ENCODE measurements at regions not wholly inside any gene's neighbourhood (a gene's known extent, or its start where the extent isn't known, plus 50 kb on each side); places are given as distances from the start of the nearest gene placed in this dataset.

GRCh38 chr2:21299411-21299810 lies 175.6 kb downstream of the TDRD15 start:
- H3K9me3 Mint-ChIP-seq: peaks cover 0 to 9% (median 0%) of the 10 kb centered on the region in 9 donors
- peaks cover 0 to 9% (median 5%) of the 10 kb centered on the region in 5 donors for H3K27me3 Mint-ChIP-seq
- no peaks in the 10 kb centered on the region for H3K36me3 Mint-ChIP-seq
- ATAC-seq (no peak), DNase-seq (no peak)
- POLR2A ChIA-PET: no interaction called here
- no peak overlapping the region for H3K4me3 Mint-ChIP-seq
- H3K4me1 Mint-ChIP-seq: no peaks in the 10 kb centered on the region
- H3K27ac Mint-ChIP-seq: no peak overlapping the region

GRCh38 chr2:21301871-21302455 lies 178.2 kb downstream of the TDRD15 start:
- no peaks in the 10 kb centered on the region for H3K4me1 Mint-ChIP-seq
- ATAC-seq (no peak), DNase-seq (no peak)
- H3K9me3 Mint-ChIP-seq: peaks cover 0 to 7% (median 0%) of the 10 kb centered on the region in 9 donors
- peaks cover 0 to 9% (median 3%) of the 10 kb centered on the region in 5 donors for H3K27me3 Mint-ChIP-seq
- no peaks in the 10 kb centered on the region for H3K36me3 Mint-ChIP-seq
- no peak overlapping the region for H3K4me3 Mint-ChIP-seq
- POLR2A ChIA-PET: no interaction called here
- H3K27ac Mint-ChIP-seq: no peak overlapping the region

- H3K27me3 Mint-ChIP-seq: no peaks in the 10 kb centered on the region
- no peaks in the 10 kb centered on the region for H3K4me1 Mint-ChIP-seq
- no peak overlapping the region for H3K27ac Mint-ChIP-seq
- H3K36me3 Mint-ChIP-seq: no peaks in the 10 kb centered on the region
- H3K9me3 Mint-ChIP-seq: no peaks in the 10 kb centered on the region
- no peak for DNase-seq
- POLR2A ChIA-PET: no interaction called here
- H3K4me3 Mint-ChIP-seq: no peak overlapping the region
- ATAC-seq: no peak
These were observed 180.1 kb downstream of the TDRD15 start for GRCh38 chr2:21303876-21304275.

GRCh38 chr2:21305581-21305980 lies 181.8 kb downstream of the TDRD15 start:
- DNase-seq (no peak), ATAC-seq (no peak)
- Mint-ChIP-seq H3K27me3 (no peaks in the 10 kb centered on the region), H3K4me3 (no peak overlapping the region), H3K4me1 (no peaks in the 10 kb centered on the region), H3K9me3 (no peaks in the 10 kb centered on the region), H3K36me3 (no peaks in the 10 kb centered on the region), H3K27ac (no peak overlapping the region)
- POLR2A ChIA-PET: no interaction called here

- DNase-seq (no peak), ATAC-seq (no peak)
- H3K4me1 Mint-ChIP-seq: no peaks in the 10 kb centered on the region
- H3K27ac Mint-ChIP-seq: no peak overlapping the region
- H3K4me3 Mint-ChIP-seq: no peak overlapping the region
- POLR2A ChIA-PET: no interaction called here
- H3K36me3 Mint-ChIP-seq: no peaks in the 10 kb centered on the region
- H3K9me3 Mint-ChIP-seq: no peaks in the 10 kb centered on the region
- H3K27me3 Mint-ChIP-seq: no peaks in the 10 kb centered on the region
These were observed 182.5 kb downstream of the TDRD15 start for GRCh38 chr2:21306235-21306634.

GRCh38 chr2:21307037-21307436 lies 183.3 kb downstream of the TDRD15 start:
- H3K4me1 Mint-ChIP-seq: no peaks in the 10 kb centered on the region
- H3K4me3 Mint-ChIP-seq: no peak overlapping the region
- H3K36me3 Mint-ChIP-seq: no peaks in the 10 kb centered on the region
- H3K27me3 Mint-ChIP-seq: peaks cover 0 to 2% (median 0%) of the 10 kb centered on the region in 5 donors
- no peak overlapping the region for H3K27ac Mint-ChIP-seq
- no peak for ATAC-seq
- no peaks in the 10 kb centered on the region for H3K9me3 Mint-ChIP-seq
- no peak for DNase-seq
- POLR2A ChIA-PET: no interaction called here

- H3K9me3 Mint-ChIP-seq: peaks cover 0 to 2% (median 0%) of the 10 kb centered on the region in 9 donors
- POLR2A ChIA-PET: no interaction called here
- H3K4me1 Mint-ChIP-seq: no peaks in the 10 kb centered on the region
- H3K4me3 Mint-ChIP-seq: no peak overlapping the region
- ATAC-seq (no peak), DNase-seq (no peak)
- peaks cover 0 to 3% (median 0%) of the 10 kb centered on the region in 5 donors for H3K27me3 Mint-ChIP-seq
- no peaks in the 10 kb centered on the region for H3K36me3 Mint-ChIP-seq
- no peak overlapping the region for H3K27ac Mint-ChIP-seq
These were observed 186.7 kb downstream of the TDRD15 start for GRCh38 chr2:21310493-21310892.

- H3K27ac Mint-ChIP-seq: no peak overlapping the region
These were observed 190.6 kb downstream of the TDRD15 start for GRCh38 chr2:21314322-21314835.

GRCh38 chr2:21317131-21317530 lies 193.4 kb downstream of the TDRD15 start:
- DNase-seq: peak in 3 of 10 donors; percentile 1 to 11 (median 3)
- POLR2A ChIA-PET: no interaction called here
- ATAC-seq: no peak

More at GRCh38 chr2:21314322-21314835, 190.6 kb downstream of the TDRD15 start:
- no peak overlapping the region for H3K4me3 Mint-ChIP-seq
- POLR2A ChIA-PET: no interaction called here
- no peaks in the 10 kb centered on the region for H3K4me1 Mint-ChIP-seq
- ATAC-seq: no peak
- peaks cover 0 to 12% (median 3%) of the 10 kb centered on the region in 5 donors for H3K27me3 Mint-ChIP-seq
- DNase-seq: no peak
- H3K36me3 Mint-ChIP-seq: no peaks in the 10 kb centered on the region
- peaks cover 0 to 2% (median 0%) of the 10 kb centered on the region in 9 donors for H3K9me3 Mint-ChIP-seq

GRCh38 chr2:21318263-21318662 lies 194.5 kb downstream of the TDRD15 start:
- H3K27me3 Mint-ChIP-seq: peaks cover 0 to 12% (median 0%) of the 10 kb centered on the region in 5 donors
- no peak overlapping the region for H3K4me3 Mint-ChIP-seq
- ATAC-seq (no peak), DNase-seq (no peak)
- no peaks in the 10 kb centered on the region for H3K4me1 Mint-ChIP-seq
- H3K36me3 Mint-ChIP-seq: no peaks in the 10 kb centered on the region
- peaks cover 0 to 4% (median 0%) of the 10 kb centered on the region in 9 donors for H3K9me3 Mint-ChIP-seq
- POLR2A ChIA-PET: no interaction called here
- H3K27ac Mint-ChIP-seq: no peak overlapping the region

More at GRCh38 chr2:21317131-21317530, 193.4 kb downstream of the TDRD15 start:
- H3K4me3 Mint-ChIP-seq: no peak overlapping the region
- peaks cover 0 to 2% (median 0%) of the 10 kb centered on the region in 9 donors for H3K9me3 Mint-ChIP-seq
- H3K27ac Mint-ChIP-seq: no peak overlapping the region
- no peaks in the 10 kb centered on the region for H3K4me1 Mint-ChIP-seq
- H3K36me3 Mint-ChIP-seq: no peaks in the 10 kb centered on the region
- peaks cover 0 to 12% (median 1%) of the 10 kb centered on the region in 5 donors for H3K27me3 Mint-ChIP-seq

- POLR2A ChIA-PET: no interaction called here
These were observed 202.4 kb downstream of the TDRD15 start for GRCh38 chr2:21326152-21326551.

GRCh38 chr2:21328177-21328576 lies 204.4 kb downstream of the TDRD15 start:
- DNase-seq (no peak), ATAC-seq (no peak)
- H3K36me3 Mint-ChIP-seq: no peaks in the 10 kb centered on the region
- H3K4me3 Mint-ChIP-seq: no peak overlapping the region
- H3K9me3 Mint-ChIP-seq: peaks cover 0 to 18% (median 3%) of the 10 kb centered on the region in 9 donors
- peaks cover 0 to 22% (median 1%) of the 10 kb centered on the region in 5 donors for H3K27me3 Mint-ChIP-seq
- H3K4me1 Mint-ChIP-seq: no peaks in the 10 kb centered on the region
- POLR2A ChIA-PET: no interaction called here
- no peak overlapping the region for H3K27ac Mint-ChIP-seq

More at GRCh38 chr2:21326152-21326551, 202.4 kb downstream of the TDRD15 start:
- ATAC-seq: no peak
- Mint-ChIP-seq H3K27me3 (peaks cover 0 to 22% (median 1%) of the 10 kb centered on the region in 5 donors), H3K27ac (no peak overlapping the region), H3K36me3 (no peaks in the 10 kb centered on the region), H3K4me1 (no peaks in the 10 kb centered on the region), H3K9me3 (peaks cover 0 to 18% (median 5%) of the 10 kb centered on the region in 9 donors), H3K4me3 (peak overlapping the region in 1 of 10 donors; percentile 42)
- DNase-seq: no peak

GRCh38 chr2:21330786-21331391 lies 207.1 kb downstream of the TDRD15 start:
- Mint-ChIP-seq H3K4me3 (no peak overlapping the region), H3K9me3 (peaks cover 0 to 11% (median 2%) of the 10 kb centered on the region in 9 donors), H3K4me1 (no peaks in the 10 kb centered on the region), H3K36me3 (no peaks in the 10 kb centered on the region), H3K27ac (no peak overlapping the region), H3K27me3 (peaks cover 0 to 8% (median 1%) of the 10 kb centered on the region in 5 donors)
- ATAC-seq: no peak
- POLR2A ChIA-PET: no interaction called here
- no peak for DNase-seq
